HG02588 (cell line): ENCODE measurements at regions not wholly inside any gene's neighbourhood (a gene's known extent, or its start where the extent isn't known, plus 50 kb on each side); places are given as distances from the start of the nearest gene placed in this dataset.

ENCODE experiments used
- ATAC-seq: cut with Tn5 transposase; IDR thresholded peaks from one replicate; pipeline ENCODE4 v1.9.1; 2021; ENCODE audit warnings: mild to moderate bottlenecking, moderate library complexity; ENCODE audit not compliant: unreplicated experiment

DNA sequence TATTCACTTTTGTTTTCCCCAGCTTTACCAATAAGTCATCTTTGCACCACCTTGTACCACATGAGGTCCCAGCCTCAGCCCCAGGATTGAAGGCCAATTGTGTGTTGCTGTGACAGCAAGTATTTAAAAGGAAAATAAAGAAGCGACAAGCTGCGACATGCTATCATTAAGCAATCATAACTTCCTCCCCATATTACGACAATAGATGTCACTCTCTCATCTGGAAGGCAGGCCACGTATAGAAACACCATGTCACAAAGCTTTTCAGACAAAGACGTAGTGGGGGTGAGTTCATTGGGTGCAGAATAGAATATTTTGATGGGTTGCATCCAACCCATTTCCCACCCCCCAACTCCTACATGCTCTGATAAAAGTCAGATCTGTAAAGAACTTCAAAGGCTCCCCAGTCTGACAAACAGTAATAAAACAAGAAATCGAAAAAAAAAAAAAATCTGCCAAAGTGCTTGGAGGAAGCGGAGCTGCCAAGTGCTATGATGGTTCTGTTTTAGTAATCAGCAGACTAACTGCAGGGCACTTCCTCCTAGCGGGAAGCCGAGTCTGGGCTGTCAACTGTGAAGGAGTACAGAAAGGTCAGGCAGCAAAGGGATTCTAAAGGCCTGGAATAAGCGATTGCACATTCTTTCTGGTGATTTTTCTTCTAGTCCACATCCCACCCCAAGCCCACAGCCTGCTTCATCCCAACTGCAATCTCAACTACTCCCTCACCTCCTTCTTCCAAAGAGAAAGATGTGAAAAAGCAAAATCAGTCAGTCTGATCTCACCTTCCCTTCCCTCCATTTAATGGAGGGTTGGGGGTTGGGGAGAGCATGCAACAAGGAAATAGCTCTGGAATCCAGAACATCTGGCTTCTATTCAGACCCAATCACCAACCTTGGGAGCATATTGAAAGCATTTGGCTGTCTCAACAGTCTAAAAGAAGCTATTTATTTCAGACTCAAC is 131.4 kb upstream of the UBASH3B start:
- ATAC-seq = no peak

DNA sequence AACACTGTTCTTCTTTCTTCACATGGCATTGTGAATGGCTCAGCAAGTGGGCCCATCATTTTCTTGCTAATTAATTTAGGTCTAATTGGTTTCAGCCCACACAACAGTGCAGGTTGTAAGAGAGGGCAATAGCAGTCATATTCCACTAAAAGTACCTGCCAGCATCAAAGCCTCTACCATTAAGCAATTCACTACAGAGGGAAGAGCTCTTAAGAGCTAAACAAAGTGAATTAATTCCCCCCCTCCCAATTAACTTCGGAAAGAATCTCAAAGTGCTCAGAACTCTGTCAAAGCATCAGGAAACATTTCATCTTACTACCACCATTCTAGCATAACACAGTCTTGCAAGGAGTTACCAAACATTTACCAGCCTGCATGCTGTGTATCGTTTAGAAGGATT is 133.9 kb upstream of the UBASH3B start:
- ATAC-seq = no peak

DNA sequence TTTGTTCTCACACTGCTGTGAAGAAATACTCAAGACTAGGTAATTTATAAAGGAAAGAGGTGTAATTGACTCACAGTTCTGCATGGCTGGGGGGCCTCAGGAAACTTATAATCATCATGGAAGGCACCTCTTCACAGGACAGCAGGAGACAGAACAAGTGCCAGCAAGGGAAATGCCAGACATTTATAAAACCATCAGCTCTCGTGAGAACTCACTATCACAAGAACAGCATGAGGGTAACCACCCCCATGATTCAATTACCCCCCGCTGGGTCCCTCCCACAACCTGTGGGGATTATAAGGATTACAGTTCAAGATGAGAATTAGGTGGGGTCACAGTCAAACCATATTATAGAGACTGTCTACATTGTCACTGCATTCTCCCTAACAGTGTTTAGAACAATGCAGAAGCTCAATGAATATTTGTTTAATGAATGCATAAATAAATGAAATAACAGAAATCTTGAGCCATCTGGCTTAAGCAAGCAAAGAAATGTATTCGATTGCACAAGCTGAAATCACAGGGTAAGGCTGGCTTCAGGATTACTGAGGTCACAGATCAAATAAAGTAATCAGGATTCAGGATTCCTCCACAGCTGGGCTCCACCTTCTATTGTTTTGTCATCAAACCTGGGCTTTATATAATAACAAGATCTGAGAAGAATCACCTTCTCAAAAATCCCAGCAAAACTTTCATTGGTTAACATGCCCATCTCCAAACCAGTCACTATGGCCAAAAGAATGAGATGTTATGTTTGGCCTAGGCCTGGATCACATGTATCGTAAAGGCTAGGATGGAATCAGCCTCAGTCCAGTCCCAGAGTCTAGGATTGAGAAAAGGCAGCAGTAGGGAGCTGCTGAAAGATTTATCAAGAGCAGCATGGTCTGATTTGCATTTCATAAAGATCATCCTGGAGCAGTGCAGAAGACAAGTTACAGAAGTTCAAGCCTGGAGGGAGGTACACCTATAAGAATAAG is 137.8 kb upstream of the UBASH3B start:
- ATAC-seq = no peak

DNA sequence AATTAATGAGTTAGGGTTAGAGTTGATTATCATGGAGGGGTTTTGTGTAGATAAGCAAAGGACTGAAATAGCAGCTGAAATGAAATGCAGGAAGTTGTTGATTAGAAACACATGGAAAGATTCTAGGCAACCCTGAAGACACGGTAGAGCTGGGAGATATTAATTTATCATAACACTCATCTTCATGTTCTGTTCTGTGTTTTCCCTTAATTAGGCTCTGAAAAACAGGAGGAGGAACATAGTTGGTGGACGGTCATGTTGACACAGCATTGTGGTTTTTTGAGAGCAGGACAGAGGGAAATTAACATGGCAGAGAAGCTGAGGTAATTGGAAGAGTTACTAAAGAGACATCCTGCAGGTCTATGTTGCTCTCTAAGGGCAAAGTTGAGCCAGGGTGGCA is 138.8 kb upstream of the UBASH3B start:
- ATAC-seq = no peak

DNA sequence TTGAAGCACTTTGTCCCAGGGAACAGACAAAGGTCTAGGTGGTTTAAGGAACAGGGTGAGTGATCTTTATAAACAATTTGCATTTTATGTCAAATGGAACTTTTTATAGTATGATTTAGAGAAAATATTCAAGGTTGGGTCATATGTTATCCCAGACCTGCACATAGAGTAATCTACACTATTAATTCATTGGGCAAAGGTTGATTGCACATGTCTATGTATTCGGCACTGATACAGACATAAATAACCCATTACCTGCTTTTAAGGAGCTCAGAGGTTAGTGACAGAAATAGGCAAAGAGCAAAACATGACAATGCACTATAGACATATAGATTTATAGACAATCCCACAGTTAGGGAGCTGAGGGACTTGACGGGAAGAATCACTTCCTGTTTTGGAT is 141.5 kb upstream of the UBASH3B start:
- no peak for ATAC-seq

DNA sequence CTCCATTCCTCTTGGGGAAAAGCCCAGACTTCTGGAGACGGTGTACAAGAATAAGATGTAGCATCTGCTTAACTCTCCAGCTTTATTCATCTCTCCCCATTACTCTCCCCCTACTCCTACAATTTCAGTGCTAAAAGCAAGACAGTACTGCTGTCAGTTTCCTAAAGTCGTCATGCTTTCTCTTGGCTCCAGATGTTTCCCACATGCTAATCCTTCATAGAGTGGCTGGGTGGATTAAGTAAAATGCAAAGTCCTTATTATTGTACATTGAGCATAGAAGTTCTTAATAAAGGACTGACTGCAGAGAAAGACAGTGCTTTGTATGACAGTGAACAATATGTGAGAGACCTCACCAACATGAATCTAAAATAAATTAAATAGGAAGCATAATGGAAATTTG is 142.2 kb upstream of the UBASH3B start:
- ATAC-seq = no peak

DNA sequence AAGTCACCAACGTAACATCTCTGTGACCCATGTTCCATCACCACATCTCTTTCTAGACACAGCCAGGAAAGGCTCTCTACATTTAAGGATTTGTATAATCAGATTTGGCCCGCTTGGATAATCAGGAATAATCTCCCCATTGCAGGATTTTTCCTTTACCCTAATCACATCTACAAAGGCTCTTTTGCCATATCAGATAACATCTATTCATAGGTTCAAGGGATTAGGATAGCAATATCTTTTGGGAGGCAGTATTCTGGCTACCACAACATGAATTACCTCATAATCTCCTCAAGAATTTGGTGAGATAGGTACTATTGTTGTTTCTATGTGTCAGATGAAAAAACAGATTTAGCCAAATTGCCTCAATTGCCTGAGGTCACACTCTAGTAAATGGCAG is 142.8 kb upstream of the UBASH3B start:
- ATAC-seq = no peak

DNA sequence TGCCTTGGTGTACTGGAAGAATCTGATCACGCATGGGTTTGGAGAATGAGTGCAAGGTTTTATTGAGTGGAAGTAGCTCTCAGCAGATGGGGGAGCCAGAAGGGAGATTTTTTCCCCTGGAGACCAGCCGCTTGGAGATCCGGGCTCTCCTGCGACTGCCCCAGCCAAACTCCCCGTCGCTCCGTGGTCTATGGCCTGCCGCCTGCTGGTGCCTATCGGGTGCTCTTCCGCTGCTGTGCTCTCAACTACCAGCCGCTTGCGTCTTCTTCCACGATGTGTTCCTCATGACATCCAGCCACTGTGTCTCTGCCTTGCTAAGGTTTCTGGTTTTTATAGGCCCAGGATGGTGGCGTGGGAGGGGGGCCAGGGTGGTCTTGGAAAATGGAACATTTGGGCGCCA is 145.6 kb upstream of the UBASH3B start:
- ATAC-seq = no peak

GRCh38 chr11:122509091-122509490 is 146.4 kb upstream of the UBASH3B start:
- no peak for ATAC-seq

GRCh38 chr11:122505304-122506006 is 150.1 kb upstream of the UBASH3B start:
- peak; percentile 63 for ATAC-seq

DNA sequence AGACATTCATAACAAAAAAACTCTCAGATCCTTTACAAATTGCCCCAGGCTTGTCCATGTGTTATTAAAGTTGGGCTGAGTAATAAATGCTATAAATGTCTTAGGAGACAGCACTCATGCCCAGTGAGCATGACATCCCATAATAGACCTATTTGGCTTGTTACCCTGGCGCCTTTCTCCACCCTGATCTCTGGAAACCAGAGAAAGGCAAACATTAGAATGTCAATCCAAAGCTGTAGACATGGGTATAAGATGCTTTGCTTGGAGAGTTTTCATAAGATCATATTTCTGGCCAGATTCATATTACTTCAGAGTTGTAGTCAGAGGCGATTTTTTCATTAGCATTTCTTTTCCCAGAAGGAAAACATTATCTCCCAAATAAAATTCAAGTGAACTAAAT is 161.3 kb upstream of the UBASH3B start:
- ATAC-seq = no peak

DNA sequence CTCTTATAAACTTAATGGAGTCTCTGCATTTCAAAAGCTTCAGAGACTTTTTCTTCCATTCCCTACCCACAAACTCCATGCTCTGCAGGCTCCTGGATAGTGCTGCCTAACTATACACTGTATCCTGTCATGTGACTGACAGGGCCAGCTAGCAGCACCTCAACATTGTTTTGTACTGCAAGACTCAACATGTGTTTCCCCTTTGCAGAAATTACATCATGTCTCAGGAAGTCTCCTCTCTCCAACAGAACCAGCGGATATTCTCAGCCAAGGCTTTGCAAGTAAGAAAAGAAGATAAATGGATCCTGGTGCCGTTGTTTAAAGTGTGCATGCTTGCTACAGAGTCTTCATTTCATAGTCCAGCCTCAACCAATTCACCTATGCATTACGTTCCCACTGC is 164.0 kb upstream of the UBASH3B start:
- no peak for ATAC-seq

GRCh38 chr11:122488892-122489706 is 166.4 kb upstream of the UBASH3B start:
- ATAC-seq = no peak

GRCh38 chr11:122487669-122488068 is 167.9 kb upstream of the UBASH3B start:
- ATAC-seq = no peak

DNA sequence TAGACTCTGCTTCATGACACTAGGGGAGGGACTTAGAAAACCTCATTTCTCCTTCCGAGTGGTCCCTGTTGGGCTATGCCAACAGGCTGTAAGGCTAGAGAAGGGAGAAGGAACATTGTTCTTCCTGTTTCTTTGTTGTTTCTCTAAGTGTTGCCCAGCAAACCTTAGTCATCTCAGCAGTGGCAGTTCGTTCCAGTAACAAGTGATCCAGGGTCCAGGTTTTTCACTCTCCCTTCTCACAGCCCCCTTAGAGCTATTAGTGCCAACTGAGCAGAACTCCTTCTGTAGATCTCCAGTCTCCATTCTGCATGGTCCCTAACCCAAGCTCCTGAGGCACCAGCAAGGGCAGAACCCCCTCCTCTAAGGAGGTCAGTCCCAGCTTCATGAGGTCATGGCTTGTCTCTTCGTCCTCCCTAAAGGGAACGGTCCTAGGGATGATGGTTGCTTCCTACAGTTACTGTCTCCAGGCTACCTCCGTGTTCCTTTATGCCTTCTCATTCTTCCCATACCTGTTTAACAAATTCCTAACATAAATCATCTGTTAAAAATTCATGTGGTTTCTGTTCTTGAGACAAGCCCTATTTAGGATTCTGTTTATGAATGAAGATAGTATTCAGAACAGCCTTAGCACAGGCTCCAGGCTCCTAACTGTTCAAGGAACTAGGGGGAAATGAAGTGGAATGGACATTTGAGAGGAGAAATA is 168.6 kb upstream of the UBASH3B start:
- no peak for ATAC-seq

DNA sequence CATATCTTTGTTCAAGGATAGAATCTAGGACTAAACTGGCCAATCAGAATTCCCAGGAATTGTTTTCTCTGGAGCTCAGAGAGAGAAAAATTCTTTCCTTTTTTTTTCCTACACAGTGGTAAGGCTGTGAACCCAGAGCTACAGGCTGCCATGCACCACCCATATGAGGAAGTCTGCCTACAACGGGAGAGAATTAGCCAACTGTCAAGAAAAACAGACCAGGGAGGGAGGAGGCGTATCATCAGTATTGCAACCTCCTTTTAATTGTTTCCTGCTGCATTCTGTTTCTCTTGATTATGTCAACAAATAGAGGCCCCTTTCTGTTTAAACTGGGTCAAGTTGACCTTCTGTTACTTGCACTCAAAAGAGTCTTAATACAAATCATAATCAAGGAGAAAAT is 176.5 kb upstream of the UBASH3B start:
- no peak for ATAC-seq

- no peak for ATAC-seq
Observed at GRCh38 chr11:122468965-122469364, 186.6 kb upstream of the UBASH3B start.

- ATAC-seq = no peak
Observed at GRCh38 chr11:122463530-122463929, 192.0 kb upstream of the UBASH3B start.

- no peak for ATAC-seq
Observed at GRCh38 chr11:122459064-122459463, 196.5 kb upstream of the UBASH3B start.

- no peak for ATAC-seq
Observed at GRCh38 chr11:122453586-122453985, 201.9 kb upstream of the UBASH3B start.
